Left lung (tissue), 4 donors: ENCODE measurements at regions not wholly inside any gene's neighbourhood (a gene's known extent, or its start where the extent isn't known, plus 50 kb on each side); places are given as distances from the start of the nearest gene placed in this dataset.
A peak's percentile ranks its signal among the peaks of the same experiment; 100 is the strongest.

Source experiments
- ATAC-seq: fragments of 200-7000 bp; cut with Tn5 transposase; one replicate; pipeline ENCODE4 v1.9.1; 2020; ENCODE audit warnings: moderate library complexity
- DNase-seq, 4 donors: peaks; one replicate each; pipeline ENCODE4 v3.0.0-alpha.2; 2013 to 2020
- H3K27ac ChIP-seq, 2 donors: fragments of 200-600 bp; sonication (generic) in 1 of 2; one replicate each; pipeline versions ENCODE4 v1.5.0 to v1.8.0; 2020 to 2021
- H3K27me3 ChIP-seq, 2 donors: fragments of 200-600 bp; sonication (generic) in 1 of 2; one replicate each; pipeline versions ENCODE4 v1.5.0 to v1.8.0; 2020 to 2021
- H3K36me3 ChIP-seq, 2 donors: fragments of 200-600 bp; sonication (generic) in 1 of 2; one replicate each; pipeline versions ENCODE4 v1.5.0 to v1.8.0; 2020 to 2021
- H3K4me1 ChIP-seq, 2 donors: fragments of 200-600 bp; one replicate each; pipeline ENCODE4 v1.8.0; 2021
- H3K4me3 ChIP-seq, 2 donors: fragments of 200-600 bp; sonication (generic) in 1 of 2; one replicate each; pipeline versions ENCODE4 v1.5.0 to v1.8.0; 2020 to 2021; ENCODE audit warnings: mild to moderate bottlenecking in 1 of 2
- H3K9me3 ChIP-seq, 2 donors: fragments of 200-600 bp; sonication (generic) in 1 of 2; one replicate each; pipeline versions ENCODE4 v1.5.0 to v1.8.0; 2020 to 2021
- CTCF ChIP-seq, 2 donors: fragments of 200-600 bp; sonication (generic) in 1 of 2; IDR thresholded peaks; one replicate each; pipeline versions ENCODE4 v1.5.0 to v1.8.0; 2021; ENCODE audit warnings: antibody characterized with exemption in 2 of 2
- intact Hi-C, 2 donors: fragments of 100-400 bp; cut with DNase I; formaldehyde crosslinking; loops; one replicate each; pipeline versions ENCODE4 v1.11.2 to v1.14.2; 2022
- donor health status: DM: no; HTN: yes; CAD: no.
- donor health status: DM: no; HTN: no; CAD: no.

GRCh38 chrX:126030021-126030420 is 136.1 kb downstream of the DCAF12L2 start:
- H3K4me1 ChIP-seq, result no peaks in the 10 kb centered on the region
- ATAC-seq, result no peak
- intact Hi-C loops, result no loop called here
- no peaks in the 10 kb centered on the region for H3K27me3 ChIP-seq
- H3K27ac ChIP-seq, result no peak overlapping the region
- H3K9me3 ChIP-seq, result no peaks in the 10 kb centered on the region
- DNase-seq, result no peak
- H3K4me3 ChIP-seq, result no peak overlapping the region
- no peak for TF ChIP-seq CTCF (IDR thresholded peaks at IDR 0.05)
- H3K36me3 ChIP-seq, result no peaks in the 10 kb centered on the region

- no peak overlapping the region for H3K4me3 ChIP-seq
- H3K4me1 ChIP-seq, result no peaks in the 10 kb centered on the region
- H3K9me3 ChIP-seq, result peaks cover 0 to 6% of the 10 kb centered on the region in 2 donors
- H3K36me3 ChIP-seq, result no peaks in the 10 kb centered on the region
- intact Hi-C loops, result no loop called here
- no peaks in the 10 kb centered on the region for H3K27me3 ChIP-seq
- DNase-seq (no peak), ATAC-seq (no peak)
- TF ChIP-seq CTCF (IDR thresholded peaks at IDR 0.05), result no peak
- no peak overlapping the region for H3K27ac ChIP-seq
Observed at GRCh38 chrX:126063984-126064383, 102.1 kb downstream of the DCAF12L2 start.

- Histone ChIP-seq H3K4me1 (no peaks in the 10 kb centered on the region), H3K36me3 (no peaks in the 10 kb centered on the region), H3K27me3 (no peaks in the 10 kb centered on the region), H3K9me3 (peaks cover 0 to 6% of the 10 kb centered on the region in 2 donors), H3K27ac (no peak overlapping the region), H3K4me3 (no peak overlapping the region)
- TF ChIP-seq CTCF (IDR thresholded peaks at IDR 0.05), result no peak
- intact Hi-C loops, result no loop called here
- no peak for DNase-seq
- ATAC-seq, result no peak
Observed at GRCh38 chrX:126064901-126065541, 101.1 kb downstream of the DCAF12L2 start.

- no peak for ATAC-seq
- no peaks in the 10 kb centered on the region for H3K36me3 ChIP-seq
- H3K27ac ChIP-seq, result no peak overlapping the region
Observed at GRCh38 chrX:126065901-126066660, 100.0 kb downstream of the DCAF12L2 start.

More at GRCh38 chrX:126065901-126066660, 100.0 kb downstream of the DCAF12L2 start:
- Histone ChIP-seq H3K4me1 (no peaks in the 10 kb centered on the region), H3K9me3 (peaks cover 0 to 6% of the 10 kb centered on the region in 2 donors), H3K27me3 (no peaks in the 10 kb centered on the region), H3K4me3 (no peak overlapping the region)
- TF ChIP-seq CTCF (IDR thresholded peaks at IDR 0.05), result no peak
- peak in 1 of 4 donors; percentile 13 for DNase-seq
- intact Hi-C loops, result no loop called here
